ENCODE measurements at regions not wholly inside any gene's neighbourhood (a gene's known extent, or its start where the extent isn't known, plus 50 kb on each side); places are given as distances from the start of the nearest gene placed in this dataset.

DNA sequence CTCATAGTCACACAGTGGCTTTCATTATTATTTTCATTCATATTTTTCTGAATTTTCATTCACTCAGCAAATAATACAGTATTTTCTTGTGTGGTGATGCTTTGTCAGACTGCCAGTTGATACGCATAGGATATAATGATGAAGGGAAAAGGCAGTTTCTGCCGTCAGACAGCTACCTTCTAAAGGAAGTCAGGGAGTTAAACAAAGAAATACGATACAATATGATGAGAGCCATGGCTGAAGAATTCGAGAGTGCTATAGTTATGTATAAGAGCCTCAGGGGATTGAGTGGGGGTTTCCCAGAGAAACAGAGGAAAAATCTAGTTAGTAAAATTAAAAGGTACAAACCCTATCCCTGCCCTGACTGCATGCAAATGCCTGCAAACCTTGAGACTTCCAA is 479.1 kb downstream of the OLFM4 start:
- no peak overlapping the region for H3K4me3 ChIP-seq
- no peaks in the 10 kb centered on the region for H3K36me3 ChIP-seq
- TF ChIP-seq, protein P1, sequence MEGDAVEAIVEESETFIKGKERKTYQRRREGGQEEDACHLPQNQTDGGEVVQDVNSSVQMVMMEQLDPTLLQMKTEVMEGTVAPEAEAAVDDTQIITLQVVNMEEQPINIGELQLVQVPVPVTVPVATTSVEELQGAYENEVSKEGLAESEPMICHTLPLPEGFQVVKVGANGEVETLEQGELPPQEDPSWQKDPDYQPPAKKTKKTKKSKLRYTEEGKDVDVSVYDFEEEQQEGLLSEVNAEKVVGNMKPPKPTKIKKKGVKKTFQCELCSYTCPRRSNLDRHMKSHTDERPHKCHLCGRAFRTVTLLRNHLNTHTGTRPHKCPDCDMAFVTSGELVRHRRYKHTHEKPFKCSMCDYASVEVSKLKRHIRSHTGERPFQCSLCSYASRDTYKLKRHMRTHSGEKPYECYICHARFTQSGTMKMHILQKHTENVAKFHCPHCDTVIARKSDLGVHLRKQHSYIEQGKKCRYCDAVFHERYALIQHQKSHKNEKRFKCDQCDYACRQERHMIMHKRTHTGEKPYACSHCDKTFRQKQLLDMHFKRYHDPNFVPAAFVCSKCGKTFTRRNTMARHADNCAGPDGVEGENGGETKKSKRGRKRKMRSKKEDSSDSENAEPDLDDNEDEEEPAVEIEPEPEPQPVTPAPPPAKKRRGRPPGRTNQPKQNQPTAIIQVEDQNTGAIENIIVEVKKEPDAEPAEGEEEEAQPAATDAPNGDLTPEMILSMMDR (IDR thresholded peaks at IDR 0.05; ENCODE audit: low read depth, low read length) = no peak
- no peak overlapping the region for H3K27ac ChIP-seq
- H3K27me3 ChIP-seq = no peaks in the 10 kb centered on the region
- no peaks in the 10 kb centered on the region for H3K9me3 ChIP-seq (ENCODE audit: low read depth)
- DNase-seq (ENCODE audit: low read depth in 1 of 2, low spot score in 1 of 2) = no peak
- no peaks in the 10 kb centered on the region for H3K4me1 ChIP-seq (ENCODE audit: low read depth)

DNA sequence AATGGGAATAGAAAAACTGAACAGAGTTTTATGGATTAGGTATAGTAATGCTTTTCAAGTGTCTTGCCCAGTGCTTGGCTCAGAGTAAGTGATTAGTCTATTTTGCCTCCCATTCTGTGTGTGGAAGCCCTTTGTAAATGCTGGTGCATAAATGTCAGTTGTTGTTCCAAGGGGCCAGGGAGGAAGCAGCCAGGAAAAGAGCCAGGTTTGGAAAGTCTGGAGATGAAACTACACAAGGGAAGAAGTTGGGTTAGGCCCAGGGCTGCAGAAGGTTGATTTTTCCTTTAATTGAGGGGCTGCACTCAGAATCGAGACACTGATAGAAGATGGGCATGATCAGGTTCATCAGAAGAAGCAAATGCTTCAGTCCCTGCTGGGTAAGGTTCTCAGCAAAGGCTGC is 484.0 kb downstream of the OLFM4 start:
- H3K4me3 ChIP-seq = no peak overlapping the region
- H3K9me3 ChIP-seq (ENCODE audit: low read depth) = no peaks in the 10 kb centered on the region
- H3K36me3 ChIP-seq = no peaks in the 10 kb centered on the region
- no peaks in the 10 kb centered on the region for H3K4me1 ChIP-seq (ENCODE audit: low read depth)
- no peak overlapping the region for H3K27ac ChIP-seq
- TF ChIP-seq, protein P1 (IDR thresholded peaks at IDR 0.05; ENCODE audit: low read depth, low read length) = no peak
- no peaks in the 10 kb centered on the region for H3K27me3 ChIP-seq
- no peak for DNase-seq (ENCODE audit: low read depth in 1 of 2, low spot score in 1 of 2)

DNA sequence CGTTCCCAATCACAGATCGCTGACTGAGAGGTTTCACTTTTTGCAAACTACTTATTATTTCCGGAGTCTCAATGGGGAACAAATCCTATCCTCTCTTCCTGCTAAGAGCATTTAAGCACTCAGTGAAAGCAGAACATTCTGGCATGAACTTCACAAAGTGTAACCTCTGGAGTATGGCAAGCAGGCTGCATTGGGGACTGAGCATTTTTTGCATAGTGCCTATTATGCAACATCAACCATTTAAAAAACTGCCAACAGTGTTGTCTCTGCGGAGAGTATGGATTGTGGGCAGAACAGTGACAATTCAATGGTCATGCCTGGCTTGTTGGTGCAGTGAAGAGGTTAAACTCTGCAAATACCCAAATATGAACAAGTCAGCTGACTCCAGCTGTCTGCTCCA is 484.6 kb downstream of the OLFM4 start:
- no peaks in the 10 kb centered on the region for H3K36me3 ChIP-seq
- no peaks in the 10 kb centered on the region for H3K9me3 ChIP-seq (ENCODE audit: low read depth)
- no peak overlapping the region for H3K4me3 ChIP-seq
- no peaks in the 10 kb centered on the region for H3K4me1 ChIP-seq (ENCODE audit: low read depth)
- H3K27me3 ChIP-seq = no peaks in the 10 kb centered on the region
- DNase-seq (ENCODE audit: low read depth in 1 of 2, low spot score in 1 of 2) = no peak
- TF ChIP-seq, protein P1 (IDR thresholded peaks at IDR 0.05; ENCODE audit: low read depth, low read length) = no peak
- H3K27ac ChIP-seq = no peak overlapping the region

DNA sequence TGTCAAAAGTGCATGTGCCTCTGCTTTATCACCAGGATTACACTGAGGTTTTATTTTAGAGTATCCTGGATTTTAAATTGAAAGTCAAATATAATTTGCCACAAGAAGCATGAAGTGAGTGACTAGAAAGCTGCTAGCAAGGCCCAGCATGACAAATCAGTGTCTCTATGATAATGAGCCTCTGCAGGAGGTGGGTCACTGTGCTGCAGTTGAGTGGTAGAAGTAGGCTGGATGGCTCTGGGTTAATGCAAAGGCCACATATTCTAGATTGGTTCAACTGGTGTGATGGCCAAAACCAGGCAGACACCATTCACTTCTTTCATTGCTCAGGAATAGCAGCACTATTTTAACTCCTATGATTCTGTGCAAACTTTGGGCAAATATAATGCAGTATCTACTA is 491.5 kb downstream of the OLFM4 start:
- Histone ChIP-seq H3K27ac (no peak overlapping the region), H3K9me3 (ENCODE audit: low read depth) (no peaks in the 10 kb centered on the region), H3K4me1 (ENCODE audit: low read depth) (no peaks in the 10 kb centered on the region), H3K4me3 (no peak overlapping the region), H3K27me3 (no peaks in the 10 kb centered on the region), H3K36me3 (no peaks in the 10 kb centered on the region)
- TF ChIP-seq, protein P1 (IDR thresholded peaks at IDR 0.05; ENCODE audit: low read depth, low read length) = no peak
- DNase-seq (ENCODE audit: low read depth in 1 of 2, low spot score in 1 of 2) = no peak

DNA sequence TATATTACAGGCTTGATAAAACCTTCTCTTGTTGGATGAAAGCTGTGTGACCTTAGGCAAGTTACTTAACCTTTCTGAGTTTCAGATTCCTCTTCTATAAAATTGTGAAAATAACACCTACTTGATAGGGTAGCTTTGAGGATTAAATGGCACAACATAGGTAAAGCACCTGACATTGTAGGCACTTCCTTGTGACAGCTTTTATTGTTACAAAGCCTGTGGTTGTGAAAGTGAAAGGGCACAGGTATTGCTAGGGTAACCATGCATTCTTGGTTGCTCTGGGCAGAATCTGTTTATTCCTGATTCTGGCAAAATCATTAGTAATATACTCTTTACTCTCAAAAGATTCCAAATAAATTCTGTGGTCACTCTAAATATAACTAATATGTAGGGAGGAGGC is 493.4 kb downstream of the OLFM4 start:
- Histone ChIP-seq H3K4me3 (no peak overlapping the region), H3K9me3 (ENCODE audit: low read depth) (no peaks in the 10 kb centered on the region), H3K27me3 (no peaks in the 10 kb centered on the region), H3K4me1 (ENCODE audit: low read depth) (no peaks in the 10 kb centered on the region), H3K27ac (no peak overlapping the region), H3K36me3 (no peaks in the 10 kb centered on the region)
- no peak for DNase-seq (ENCODE audit: low read depth in 1 of 2, low spot score in 1 of 2)
- TF ChIP-seq, protein P1 (IDR thresholded peaks at IDR 0.05; ENCODE audit: low read depth, low read length) = no peak

DNA sequence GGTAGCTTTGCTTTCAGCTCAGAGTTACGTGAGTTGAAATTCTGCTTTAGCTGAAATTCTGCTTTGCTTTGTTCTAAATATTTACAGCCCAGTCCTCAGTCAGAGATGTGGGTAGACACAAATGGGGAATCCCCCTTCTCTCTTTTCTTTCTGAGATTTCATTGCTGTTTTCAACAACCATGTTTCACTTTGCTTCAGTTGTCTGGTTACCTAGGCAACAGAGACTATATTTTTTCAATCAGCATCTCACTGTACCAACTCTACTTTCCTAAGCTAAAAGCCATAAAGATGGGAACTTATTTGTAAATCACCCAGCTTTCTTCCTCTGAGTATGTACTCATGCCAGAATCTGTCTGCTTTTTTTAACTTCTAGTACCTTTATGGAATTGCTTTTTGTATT is 509.0 kb downstream of the OLFM4 start:
- no peak overlapping the region for H3K4me3 ChIP-seq
- no peak for DNase-seq (ENCODE audit: low read depth in 1 of 2, low spot score in 1 of 2)

More for the DNA sequence above, 509.0 kb downstream of the OLFM4 start:
- H3K9me3 ChIP-seq (ENCODE audit: low read depth) = no peaks in the 10 kb centered on the region
- no peaks in the 10 kb centered on the region for H3K4me1 ChIP-seq (ENCODE audit: low read depth)
- TF ChIP-seq, protein P1 (IDR thresholded peaks at IDR 0.05; ENCODE audit: low read depth, low read length) = no peak
- no peaks in the 10 kb centered on the region for H3K27me3 ChIP-seq
- H3K36me3 ChIP-seq = no peaks in the 10 kb centered on the region
- no peak overlapping the region for H3K27ac ChIP-seq
